Esophagus squamous epithelium (tissue), 5 donors: ENCODE measurements at regions not wholly inside any gene's neighbourhood (a gene's known extent, or its start where the extent isn't known, plus 50 kb on each side); places are given as distances from the start of the nearest gene placed in this dataset.

Experiments
- DNase-seq: peaks from one replicate; lab custom pipeline; 2025; lab: John Stamatoyannopoulos, UW
- H3K27ac ChIP-seq, 4 donors: fragments of 200-600 bp; sonication (generic); one replicate each; pipeline ENCODE4 v1.5.1; 2016 to 2019; ENCODE audit warnings: mild to moderate bottlenecking in 1 of 4
- H3K27me3 ChIP-seq, 4 donors: fragments of 200-600 bp; sonication (generic); 1 replicate in 3 of 4; 2 replicates in 1 of 4; pipeline versions ENCODE4 v1.5.1 to v1.6.0; 2017 to 2021; ENCODE audit warnings: antibody characterized with exemption in 1 of 4
- H3K36me3 ChIP-seq, 3 donors: fragments of 200-600 bp; sonication (generic); one replicate each; pipeline ENCODE4 v1.5.1; 2016 to 2019
- H3K4me1 ChIP-seq, 3 donors: fragments of 200-600 bp; sonication (generic); one replicate each; pipeline ENCODE4 v1.5.1; 2017 to 2019
- H3K4me3 ChIP-seq, 4 donors: fragments of 200-600 bp; sonication (generic); 1 replicate in 3 of 4; 2 replicates in 1 of 4; pipeline ENCODE4 v1.5.1; 2016 to 2019; ENCODE audit warnings: mild to moderate bottlenecking in 2 of 4, moderate library complexity in 1 of 4
- H3K9me3 ChIP-seq, 3 donors: fragments of 200-600 bp; sonication (generic); one replicate each; pipeline ENCODE4 v1.5.1; 2016 to 2019
- CTCF ChIP-seq, 6 experiments: fragments of 450-650 bp in 4 of 6; fragments of 200-600 bp in 2 of 6; sonication (generic) in 2 of 6; IDR thresholded peaks; one replicate each; pipeline ENCODE4 v1.5.1; 2016 to 2019; ENCODE audit warnings: antibody characterized with exemption in 6 of 6, mild to moderate bottlenecking in 4 of 6, moderate library complexity in 4 of 6
- POLR2A ChIP-seq, 4 donors: fragments of 450-650 bp; IDR thresholded peaks; one replicate each; pipeline ENCODE4 v1.6.1; 2017; ENCODE audit warnings: antibody characterized with exemption in 4 of 4, mild to moderate bottlenecking in 4 of 4, moderate library complexity in 3 of 4
- WGBS, 2 donors: methylation state at CpG; one replicate each; pipeline ENCODE4 v1.1.5; 2018; 5-methylcytosine and 5-hydroxymethylcytosine counted together
- intact Hi-C: fragments of 100-400 bp; cut with DNase I; formaldehyde crosslinking; loops from one replicate; pipeline ENCODE4 v1.15.0; 2022
- donor health status: DM: yes; HTN: yes; CAD: no.

GRCh38 chr11:109808569-109808968 lies 284.6 kb upstream of the ZC3H12C start:
- 25 to 30% methylated on average over 1 of the region's 1 CpG for WGBS, 2 donors
- Histone ChIP-seq H3K4me3 (no peak overlapping the region), H3K27me3 (no peaks in the 10 kb centered on the region), H3K36me3 (no peaks in the 10 kb centered on the region), H3K4me1 (no peaks in the 10 kb centered on the region), H3K27ac (no peak overlapping the region), H3K9me3 (no peaks in the 10 kb centered on the region)
- intact Hi-C loops = no loop called here
- DNase-seq = no peak
- no peak for TF ChIP-seq POLR2A (IDR thresholded peaks at IDR 0.05)
- TF ChIP-seq CTCF (IDR thresholded peaks at IDR 0.05) = no peak

GRCh38 chr11:109814824-109815223 lies 278.4 kb upstream of the ZC3H12C start:
- H3K9me3 ChIP-seq = no peaks in the 10 kb centered on the region
- 43 to 45% methylated on average over 2 of the region's 2 CpGs for WGBS, 2 donors
- TF ChIP-seq CTCF (IDR thresholded peaks at IDR 0.05) (no peak), POLR2A (IDR thresholded peaks at IDR 0.05) (no peak)
- no peak overlapping the region for H3K4me3 ChIP-seq
- no peaks in the 10 kb centered on the region for H3K27me3 ChIP-seq
- no peaks in the 10 kb centered on the region for H3K36me3 ChIP-seq
- no peak overlapping the region for H3K27ac ChIP-seq
- intact Hi-C loops = no loop called here
- no peaks in the 10 kb centered on the region for H3K4me1 ChIP-seq
- DNase-seq = no peak

- H3K27ac ChIP-seq = no peak overlapping the region
- no peaks in the 10 kb centered on the region for H3K27me3 ChIP-seq
- TF ChIP-seq CTCF (IDR thresholded peaks at IDR 0.05) (no peak), POLR2A (IDR thresholded peaks at IDR 0.05) (no peak)
- DNase-seq = no peak
- H3K9me3 ChIP-seq = no peaks in the 10 kb centered on the region
- H3K4me1 ChIP-seq = no peaks in the 10 kb centered on the region
- no peak overlapping the region for H3K4me3 ChIP-seq
- 70 to 75% methylated on average over 3 to 4 of the region's 4 CpGs for WGBS, 2 donors
- intact Hi-C loops = no loop called here
- no peaks in the 10 kb centered on the region for H3K36me3 ChIP-seq
Observed at GRCh38 chr11:109815500-109816150, 277.6 kb upstream of the ZC3H12C start.

DNA sequence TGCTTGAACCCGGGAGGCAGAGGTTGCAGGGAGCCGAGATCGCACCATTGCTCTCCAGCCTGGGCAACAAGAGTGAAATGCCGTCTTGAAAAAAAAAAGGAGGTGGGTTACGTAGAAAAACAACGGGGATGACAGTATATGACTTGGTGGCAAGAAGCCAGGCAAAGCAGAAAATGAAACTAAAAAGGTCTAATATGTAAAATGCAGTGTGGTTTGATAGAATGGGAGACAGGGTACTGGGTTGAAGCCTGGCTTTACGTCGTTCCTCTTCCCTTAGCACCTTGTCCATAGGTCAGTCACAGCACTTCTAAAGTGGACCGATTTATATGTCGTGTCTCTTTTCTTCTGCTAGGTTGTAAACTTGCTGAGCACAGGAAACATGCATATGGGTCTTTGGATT lies 274.9 kb upstream of the ZC3H12C start:
- H3K27me3 ChIP-seq = no peaks in the 10 kb centered on the region
- intact Hi-C loops = no loop called here
- no peaks in the 10 kb centered on the region for H3K9me3 ChIP-seq
- H3K27ac ChIP-seq = no peak overlapping the region
- no peaks in the 10 kb centered on the region for H3K36me3 ChIP-seq
- no peak for DNase-seq
- no peaks in the 10 kb centered on the region for H3K4me1 ChIP-seq
- TF ChIP-seq POLR2A (IDR thresholded peaks at IDR 0.05) (no peak), CTCF (IDR thresholded peaks at IDR 0.05) (no peak)
- WGBS, 2 donors = 78 to 79% methylated on average over 10 of the region's 10 CpGs
- no peak overlapping the region for H3K4me3 ChIP-seq

DNA sequence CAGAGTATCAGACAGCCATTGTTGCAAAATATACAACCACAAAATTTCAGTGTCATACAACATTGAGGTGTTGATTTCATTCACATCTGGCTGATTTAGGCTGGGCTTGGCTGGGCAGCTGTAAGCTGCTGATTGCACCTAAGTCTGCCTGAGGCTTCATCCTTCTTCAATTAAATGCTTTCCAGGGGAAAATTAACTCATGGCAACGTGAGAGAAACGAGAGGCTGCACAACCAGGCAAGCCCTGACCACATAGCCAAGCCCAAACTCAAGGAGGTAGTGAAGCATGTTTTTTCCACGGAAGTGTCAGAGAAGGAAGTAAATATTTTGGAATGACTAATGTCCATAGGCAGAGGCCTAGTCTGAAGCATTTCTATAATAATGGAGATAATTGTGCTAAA lies 273.8 kb upstream of the ZC3H12C start:
- Histone ChIP-seq H3K27me3 (no peaks in the 10 kb centered on the region), H3K9me3 (no peaks in the 10 kb centered on the region), H3K4me1 (no peaks in the 10 kb centered on the region), H3K27ac (no peak overlapping the region), H3K36me3 (no peaks in the 10 kb centered on the region), H3K4me3 (no peak overlapping the region)
- TF ChIP-seq POLR2A (IDR thresholded peaks at IDR 0.05) (no peak), CTCF (IDR thresholded peaks at IDR 0.05) (no peak)
- no peak for DNase-seq
- intact Hi-C loops = no loop called here
- 0 to 26% methylated on average over 3 of the region's 3 CpGs for WGBS, 2 donors
